HL-60 (cell line): ENCODE measurements at regions not wholly inside any gene's neighbourhood (a gene's known extent, or its start where the extent isn't known, plus 50 kb on each side); places are given as distances from the start of the nearest gene placed in this dataset.
"Not testable (repeated sequence)": the region's sequence is repeated elsewhere in the genome, so short reads cannot be mapped to it uniquely, and the experiment has no call there.

Experiments
- DNase-seq, 2 experiments: peaks; one replicate each; pipeline ENCODE4 v3.0.0-alpha.2; 2010 to 2020; ENCODE audit warnings: low read depth in 1 of 2, low spot score in 1 of 2
- H3K27ac ChIP-seq: fragments of 250-450 bp; sonication (Bioruptor Pico); replicated peaks from 2 replicates; pipeline ENCODE4 v1.5.1; 2020; ENCODE audit warnings: mild to moderate bottlenecking, moderate library complexity
- H3K27me3 ChIP-seq: fragments of 250-450 bp; sonication (Bioruptor Pico); 2 replicates; pipeline ENCODE4 v1.5.1; 2021; ENCODE audit warnings: mild to moderate bottlenecking, moderate library complexity; ENCODE audit not compliant: insufficient read depth, poor library complexity, severe bottlenecking
- H3K4me3 ChIP-seq: replicated peaks from 2 replicates; pipeline ENCODE4 v1.5.1; 2011; ENCODE audit warnings: mild to moderate bottlenecking, control low read depth, low read length; ENCODE audit not compliant: insufficient read depth
- CTCF ChIP-seq: IDR thresholded peaks from one replicate; pipeline ENCODE4 v1.5.1; 2011; ENCODE audit warnings: low read length, control low read depth, inconsistent platforms; ENCODE audit not compliant: insufficient read depth
- GABPA ChIP-seq: IDR thresholded peaks from 2 replicates; pipeline ENCODE4 v1.6.1; 2012; ENCODE audit warnings: low read depth
- POLR2AphosphoS5 ChIP-seq: IDR thresholded peaks from 2 replicates; pipeline ENCODE4 v1.6.1; 2012; ENCODE audit warnings: low read depth
- SPI1 ChIP-seq: IDR thresholded peaks from 2 replicates; pipeline ENCODE4 v1.6.1; 2012; ENCODE audit warnings: low read depth, mild to moderate bottlenecking, borderline replicate concordance
- TF ChIP-seq, protein P1 (sequence below): IDR thresholded peaks from 2 replicates; pipeline ENCODE4 v1.6.1; 2012; ENCODE audit warnings: low read depth; ENCODE audit not compliant: insufficient replicate concordance

- no peak for TF ChIP-seq GABPA
- TF ChIP-seq SPI1: no peak
- TF ChIP-seq, protein P1, sequence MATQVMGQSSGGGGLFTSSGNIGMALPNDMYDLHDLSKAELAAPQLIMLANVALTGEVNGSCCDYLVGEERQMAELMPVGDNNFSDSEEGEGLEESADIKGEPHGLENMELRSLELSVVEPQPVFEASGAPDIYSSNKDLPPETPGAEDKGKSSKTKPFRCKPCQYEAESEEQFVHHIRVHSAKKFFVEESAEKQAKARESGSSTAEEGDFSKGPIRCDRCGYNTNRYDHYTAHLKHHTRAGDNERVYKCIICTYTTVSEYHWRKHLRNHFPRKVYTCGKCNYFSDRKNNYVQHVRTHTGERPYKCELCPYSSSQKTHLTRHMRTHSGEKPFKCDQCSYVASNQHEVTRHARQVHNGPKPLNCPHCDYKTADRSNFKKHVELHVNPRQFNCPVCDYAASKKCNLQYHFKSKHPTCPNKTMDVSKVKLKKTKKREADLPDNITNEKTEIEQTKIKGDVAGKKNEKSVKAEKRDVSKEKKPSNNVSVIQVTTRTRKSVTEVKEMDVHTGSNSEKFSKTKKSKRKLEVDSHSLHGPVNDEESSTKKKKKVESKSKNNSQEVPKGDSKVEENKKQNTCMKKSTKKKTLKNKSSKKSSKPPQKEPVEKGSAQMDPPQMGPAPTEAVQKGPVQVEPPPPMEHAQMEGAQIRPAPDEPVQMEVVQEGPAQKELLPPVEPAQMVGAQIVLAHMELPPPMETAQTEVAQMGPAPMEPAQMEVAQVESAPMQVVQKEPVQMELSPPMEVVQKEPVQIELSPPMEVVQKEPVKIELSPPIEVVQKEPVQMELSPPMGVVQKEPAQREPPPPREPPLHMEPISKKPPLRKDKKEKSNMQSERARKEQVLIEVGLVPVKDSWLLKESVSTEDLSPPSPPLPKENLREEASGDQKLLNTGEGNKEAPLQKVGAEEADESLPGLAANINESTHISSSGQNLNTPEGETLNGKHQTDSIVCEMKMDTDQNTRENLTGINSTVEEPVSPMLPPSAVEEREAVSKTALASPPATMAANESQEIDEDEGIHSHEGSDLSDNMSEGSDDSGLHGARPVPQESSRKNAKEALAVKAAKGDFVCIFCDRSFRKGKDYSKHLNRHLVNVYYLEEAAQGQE: no peak
- no peak for TF ChIP-seq POLR2AphosphoS5
- TF ChIP-seq CTCF: no peak
- Histone ChIP-seq H3K27ac (no peak overlapping the region), H3K4me3 (no peak overlapping the region), H3K27me3 (no peaks in the 10 kb centered on the region)
- DNase-seq: no peak
These were observed 121.0 kb downstream of the KCNRG start for GRCh38 chr13:50136226-50136625.

- no peak overlapping the region for H3K27ac ChIP-seq
- no peak overlapping the region for H3K4me3 ChIP-seq
- no peaks in the 10 kb centered on the region for H3K27me3 ChIP-seq
- no peak for DNase-seq
- TF ChIP-seq SPI1: no peak
- TF ChIP-seq, protein P1: no peak
- no peak for TF ChIP-seq GABPA
- TF ChIP-seq CTCF: no peak
- TF ChIP-seq POLR2AphosphoS5: no peak
These were observed 121.4 kb downstream of the KCNRG start for GRCh38 chr13:50136678-50137077.

- not testable (repeated sequence) for H3K4me3 ChIP-seq, H3K27ac ChIP-seq, H3K27me3 ChIP-seq, DNase-seq
These were observed 124.2 kb downstream of the KCNRG start for GRCh38 chr13:50139435-50139934.

GRCh38 chr13:50140153-50140552, 124.9 kb downstream of the KCNRG start:
- H3K4me3 ChIP-seq: no peak overlapping the region
- TF ChIP-seq SPI1 (no peak), GABPA (no peak)
- DNase-seq: no peak
- peak overlapping the region; percentile 75 for H3K27ac ChIP-seq
- no peaks in the 10 kb centered on the region for H3K27me3 ChIP-seq

GRCh38 chr13:50140581-50141374, 125.5 kb downstream of the KCNRG start:
- Histone ChIP-seq H3K27me3 (no peaks in the 10 kb centered on the region), H3K4me3 (no peak overlapping the region), H3K27ac (peak overlapping the region; percentile 75)
- TF ChIP-seq CTCF (no peak), SPI1 (no peak), GABPA (no peak), POLR2AphosphoS5 (no peak)
- TF ChIP-seq, protein P1: no peak
- DNase-seq: peak in 1 of 2 experiments; percentile 58
